Gastrocnemius medialis (tissue), 4 donors: ENCODE measurements at regions not wholly inside any gene's neighbourhood (a gene's known extent, or its start where the extent isn't known, plus 50 kb on each side); places are given as distances from the start of the nearest gene placed in this dataset.

Experiments
- ATAC-seq, 2 donors: fragments of 150-250 bp; one replicate each; pipeline ENCODE4 v1.9.1; 2016
- DNase-seq, 2 donors: peaks; one replicate each; pipeline ENCODE4 v3.0.0-alpha.2; 2019
- H3K27ac ChIP-seq, 4 donors: fragments of 200-600 bp; sonication (generic); 1 replicate in 1 of 4; 2 replicates in 3 of 4; pipeline ENCODE4 v1.5.1; 2016 to 2018; ENCODE audit warnings: mild to moderate bottlenecking in 2 of 4, moderate library complexity in 1 of 4
- H3K27me3 ChIP-seq, 3 donors: fragments of 200-600 bp; sonication (generic) in 2 of 3; 1 replicate in 1 of 3; 2 replicates in 2 of 3; pipeline versions ENCODE4 v1.5.1 to v1.6.0; 2016 to 2019; ENCODE audit warnings: mild to moderate bottlenecking in 1 of 3, moderate library complexity in 1 of 3
- H3K36me3 ChIP-seq, 2 donors: fragments of 200-600 bp; sonication (generic) in 1 of 2; one replicate each; pipeline ENCODE4 v1.5.1; 2017 to 2018
- H3K4me1 ChIP-seq, 2 donors: fragments of 200-600 bp; sonication (generic) in 1 of 2; one replicate each; pipeline ENCODE4 v1.5.1; 2016 to 2017; ENCODE audit warnings: mild to moderate bottlenecking in 2 of 2
- H3K4me3 ChIP-seq, 4 donors: fragments of 200-600 bp; sonication (generic) in 3 of 4; 1 replicate in 1 of 4; 2 replicates in 3 of 4; pipeline ENCODE4 v1.5.1; 2016 to 2019; ENCODE audit warnings: mild to moderate bottlenecking in 2 of 4
- H3K9me3 ChIP-seq, 3 donors: fragments of 200-600 bp; sonication (generic) in 2 of 3; 1 replicate in 1 of 3; 2 replicates in 2 of 3; pipeline ENCODE4 v1.5.1; 2016 to 2019
- POLR2A ChIP-seq, 2 donors: fragments of 450-650 bp; IDR thresholded peaks; one replicate each; pipeline ENCODE4 v1.6.1; 2017; ENCODE audit warnings: antibody characterized with exemption in 2 of 2, mild to moderate bottlenecking in 2 of 2, moderate library complexity in 2 of 2
- in situ Hi-C, 4 donors: fragments of 200-750 bp; cut with MboI; loops; one replicate each; pipeline versions ENCODE4 v1.15.0 to v1.8.0; 2017; ENCODE audit warnings: low sequenced_read_pairs in 4 of 4
- intact Hi-C: fragments of 100-400 bp; cut with DNase I; formaldehyde crosslinking; loops from one replicate; pipeline ENCODE4 v1.15.1; 2023; ENCODE audit warnings: low total_unique reads
- TF ChIP-seq, protein P1 (sequence below), 5 experiments: fragments of 450-650 bp in 3 of 5; fragments of 200-600 bp in 2 of 5; sonication (generic) in 2 of 5; IDR thresholded peaks in 4 of 5; conservative IDR thresholded peaks in 1 of 5; 1 replicate in 4 of 5; 2 replicates in 1 of 5; pipeline ENCODE4 v1.5.1; 2016 to 2019; ENCODE audit warnings: antibody characterized with exemption in 5 of 5, mild to moderate bottlenecking in 3 of 5, moderate library complexity in 3 of 5

DNA sequence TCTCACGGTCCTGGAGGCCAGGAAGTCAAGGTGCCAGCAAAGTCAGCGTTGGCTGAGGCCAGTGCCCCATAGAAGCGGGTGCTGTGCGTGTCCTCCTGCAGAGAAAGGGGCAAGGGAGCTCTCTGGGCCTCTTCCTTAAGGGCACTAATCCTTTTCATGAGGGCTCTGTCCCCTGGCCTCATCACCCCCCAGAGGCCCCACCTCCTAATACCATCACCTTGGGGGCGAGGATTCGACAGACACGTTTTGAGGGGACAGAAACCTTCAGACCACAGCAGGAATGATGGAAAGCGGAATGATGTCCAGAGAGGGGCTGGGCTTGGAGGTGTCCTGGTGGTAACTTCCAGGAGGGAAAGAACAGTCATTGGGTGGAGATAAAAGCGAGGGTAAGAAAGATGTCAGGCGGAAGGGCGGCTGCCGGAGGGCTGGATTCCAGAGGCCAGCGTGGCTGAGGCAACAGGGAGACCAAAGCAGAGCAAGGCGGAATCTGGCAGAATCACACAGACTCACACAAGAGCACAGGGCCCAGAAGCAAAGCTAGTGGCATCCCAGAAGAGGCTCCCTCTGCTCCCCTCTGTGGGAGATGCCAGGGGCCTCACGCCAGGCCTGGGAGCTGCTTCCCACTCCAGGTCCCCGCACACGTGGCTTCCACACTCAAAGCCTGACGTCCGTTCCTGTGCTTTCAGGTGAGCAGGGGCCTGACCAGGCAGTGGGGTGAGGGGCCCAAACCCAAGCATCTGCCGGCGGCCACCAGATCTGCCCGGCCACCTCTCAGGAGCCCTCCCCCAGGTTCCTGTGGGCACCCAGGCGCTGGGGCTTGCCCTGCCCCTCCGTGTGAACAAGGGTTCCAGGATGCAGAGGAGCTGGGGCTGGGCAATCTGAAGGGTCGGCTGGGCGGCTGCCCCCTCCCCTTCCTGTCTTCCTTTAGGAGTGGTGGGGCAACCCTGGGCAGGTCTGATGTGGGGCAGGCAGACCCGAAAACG lies 784.5 kb downstream of the BRD1 start:
- no peak overlapping the region for H3K4me3 ChIP-seq
- in situ Hi-C loops: no loop called here
- TF ChIP-seq, protein P1, sequence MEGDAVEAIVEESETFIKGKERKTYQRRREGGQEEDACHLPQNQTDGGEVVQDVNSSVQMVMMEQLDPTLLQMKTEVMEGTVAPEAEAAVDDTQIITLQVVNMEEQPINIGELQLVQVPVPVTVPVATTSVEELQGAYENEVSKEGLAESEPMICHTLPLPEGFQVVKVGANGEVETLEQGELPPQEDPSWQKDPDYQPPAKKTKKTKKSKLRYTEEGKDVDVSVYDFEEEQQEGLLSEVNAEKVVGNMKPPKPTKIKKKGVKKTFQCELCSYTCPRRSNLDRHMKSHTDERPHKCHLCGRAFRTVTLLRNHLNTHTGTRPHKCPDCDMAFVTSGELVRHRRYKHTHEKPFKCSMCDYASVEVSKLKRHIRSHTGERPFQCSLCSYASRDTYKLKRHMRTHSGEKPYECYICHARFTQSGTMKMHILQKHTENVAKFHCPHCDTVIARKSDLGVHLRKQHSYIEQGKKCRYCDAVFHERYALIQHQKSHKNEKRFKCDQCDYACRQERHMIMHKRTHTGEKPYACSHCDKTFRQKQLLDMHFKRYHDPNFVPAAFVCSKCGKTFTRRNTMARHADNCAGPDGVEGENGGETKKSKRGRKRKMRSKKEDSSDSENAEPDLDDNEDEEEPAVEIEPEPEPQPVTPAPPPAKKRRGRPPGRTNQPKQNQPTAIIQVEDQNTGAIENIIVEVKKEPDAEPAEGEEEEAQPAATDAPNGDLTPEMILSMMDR (IDR thresholded peaks at IDR 0.05 in 4 of 5, conservative IDR thresholded peaks at IDR 0.05 in 1 of 5): no peak
- no peak for TF ChIP-seq POLR2A (IDR thresholded peaks at IDR 0.05)
- H3K27ac ChIP-seq: no peak overlapping the region
- ATAC-seq (no peak), DNase-seq (no peak)
- H3K4me1 ChIP-seq: no peaks in the 10 kb centered on the region
- intact Hi-C loops: no loop called here
- no peaks in the 10 kb centered on the region for H3K36me3 ChIP-seq
- H3K9me3 ChIP-seq: no peaks in the 10 kb centered on the region
- peaks cover 0 to 8% (median 4%) of the 10 kb centered on the region in 3 donors for H3K27me3 ChIP-seq

DNA sequence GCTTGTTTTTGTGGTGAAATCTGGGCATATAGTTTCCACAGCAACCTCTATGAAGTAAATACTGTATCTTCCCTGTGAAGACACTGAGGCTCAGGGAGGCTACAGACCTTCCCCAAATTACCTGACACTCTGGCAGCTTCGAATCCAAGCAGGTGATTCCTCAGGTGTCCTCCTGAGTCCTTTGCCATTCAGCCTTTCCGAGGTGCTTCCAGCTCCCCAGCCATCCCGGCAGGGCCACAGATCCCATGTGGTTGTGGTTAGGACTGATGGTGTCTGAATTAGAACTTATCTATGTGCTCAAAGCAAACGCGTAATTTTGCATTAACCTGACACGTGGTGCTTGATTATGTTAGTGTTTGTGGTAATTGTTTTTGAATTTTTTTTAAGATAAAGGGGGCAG lies 785.6 kb downstream of the BRD1 start:
- Histone ChIP-seq H3K27me3 (peaks cover 0 to 8% (median 4%) of the 10 kb centered on the region in 3 donors), H3K27ac (no peak overlapping the region), H3K36me3 (no peaks in the 10 kb centered on the region), H3K9me3 (no peaks in the 10 kb centered on the region), H3K4me3 (no peak overlapping the region), H3K4me1 (no peaks in the 10 kb centered on the region)
- DNase-seq (no peak), ATAC-seq (no peak)
- TF ChIP-seq POLR2A (IDR thresholded peaks at IDR 0.05): no peak
- TF ChIP-seq, protein P1 (IDR thresholded peaks at IDR 0.05 in 4 of 5, conservative IDR thresholded peaks at IDR 0.05 in 1 of 5): no peak
- in situ Hi-C loops: no loop called here
- intact Hi-C loops: no loop called here

DNA sequence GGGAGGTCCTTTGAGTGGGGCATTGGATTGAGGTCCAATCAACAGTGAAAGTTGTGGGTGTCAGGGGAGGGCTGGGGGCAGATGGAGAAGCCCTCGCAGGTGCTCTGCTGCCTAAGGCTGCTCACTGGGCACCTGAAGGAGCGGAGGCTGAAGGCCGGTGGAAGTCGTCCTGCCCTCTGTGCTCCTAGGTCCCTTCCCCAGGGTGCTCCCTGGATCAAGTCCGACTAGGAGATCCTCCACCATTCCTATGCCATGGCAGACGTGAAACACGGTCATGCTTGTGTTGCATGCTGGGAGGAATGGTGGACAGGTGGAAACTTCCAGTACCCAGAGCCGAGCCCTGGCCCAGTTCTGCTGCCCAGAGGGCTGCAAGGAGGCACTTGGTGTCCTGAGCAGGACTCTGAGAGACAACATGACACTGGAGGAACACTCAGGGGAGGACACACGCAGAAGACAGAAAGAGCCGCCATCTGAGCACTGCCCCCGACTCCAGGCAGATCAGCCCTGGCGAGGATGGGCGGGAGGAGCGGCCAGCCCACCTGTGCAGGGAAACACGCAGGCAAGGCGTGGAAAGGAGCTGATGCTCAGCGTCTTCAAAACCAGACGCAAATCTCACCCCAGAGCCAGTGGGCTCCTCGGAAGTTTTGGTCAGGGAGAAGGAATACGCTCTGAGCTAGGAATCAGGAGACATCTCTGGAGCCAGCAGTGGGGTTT lies 786.8 kb downstream of the BRD1 start:
- no peak overlapping the region for H3K27ac ChIP-seq
- in situ Hi-C loops: no loop called here
- ATAC-seq: no peak
- no peaks in the 10 kb centered on the region for H3K9me3 ChIP-seq
- peaks cover 0 to 4% (median 3%) of the 10 kb centered on the region in 3 donors for H3K27me3 ChIP-seq
- no peaks in the 10 kb centered on the region for H3K36me3 ChIP-seq
- TF ChIP-seq POLR2A (IDR thresholded peaks at IDR 0.05): no peak
- TF ChIP-seq, protein P1 (IDR thresholded peaks at IDR 0.05 in 4 of 5, conservative IDR thresholded peaks at IDR 0.05 in 1 of 5): no peak
- no peak overlapping the region for H3K4me3 ChIP-seq
- no peak for DNase-seq
- no peaks in the 10 kb centered on the region for H3K4me1 ChIP-seq
- intact Hi-C loops: no loop called here

DNA sequence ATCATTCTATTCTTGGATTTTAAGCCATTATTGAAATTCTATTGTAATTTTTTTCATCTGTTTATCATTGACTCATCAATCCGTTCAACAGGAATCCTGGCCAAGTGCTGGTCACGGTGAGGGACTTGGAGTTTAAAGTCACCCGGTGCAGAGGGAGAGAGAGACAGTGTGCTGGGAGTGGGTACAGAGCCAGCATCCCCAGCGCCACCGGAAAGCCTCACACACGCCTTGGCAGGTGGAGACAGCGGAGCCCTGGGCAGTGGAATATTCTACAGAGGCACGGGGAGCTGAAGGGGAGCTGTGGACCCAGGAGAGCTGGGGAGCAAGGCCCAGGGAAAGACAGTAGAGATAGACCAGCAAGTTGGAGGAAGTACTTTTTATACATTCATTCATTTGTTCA lies 787.6 kb downstream of the BRD1 start:
- in situ Hi-C loops: no loop called here
- Histone ChIP-seq H3K36me3 (no peaks in the 10 kb centered on the region), H3K4me3 (no peak overlapping the region), H3K9me3 (no peaks in the 10 kb centered on the region), H3K27me3 (peaks cover 0 to 4% (median 0%) of the 10 kb centered on the region in 3 donors), H3K27ac (no peak overlapping the region), H3K4me1 (no peaks in the 10 kb centered on the region)
- intact Hi-C loops: no loop called here
- ATAC-seq: no peak
- DNase-seq: no peak
- no peak for TF ChIP-seq POLR2A (IDR thresholded peaks at IDR 0.05)
- TF ChIP-seq, protein P1 (IDR thresholded peaks at IDR 0.05 in 4 of 5, conservative IDR thresholded peaks at IDR 0.05 in 1 of 5): no peak
